ENCODE measurements at regions not wholly inside any gene's neighbourhood (a gene's known extent, or its start where the extent isn't known, plus 50 kb on each side); places are given as distances from the start of the nearest gene placed in this dataset.

- Histone ChIP-seq H3K4ac (ENCODE audit: low read depth, low read length) (no peak overlapping the region), H2AK5ac (ENCODE audit: insufficient read length, low read length) (no peak overlapping the region), H4K91ac (ENCODE audit: insufficient read length, low read depth, low read length) (no peak overlapping the region), H2BK5ac (ENCODE audit: insufficient read length, low read length) (no peak overlapping the region), H2BK15ac (ENCODE audit: low read depth, low read length) (no peak overlapping the region), H2BK120ac (ENCODE audit: low read depth, low read length, poor library complexity, severe bottlenecking) (no peak overlapping the region), H2AFZ (ENCODE audit: low read length) (no peak overlapping the region), H4K20me1 (ENCODE audit: control insufficient read depth, insufficient read depth, insufficient read length) (no peaks in the 10 kb centered on the region), H3T11ph (ENCODE audit: low read length) (no peak overlapping the region), H4K8ac (replicated peaks; ENCODE audit: insufficient read length, low read depth, low read length) (no peak overlapping the region), H3K4me2 (ENCODE audit: insufficient read depth, insufficient read length, low read length) (no peak overlapping the region), H3K14ac (ENCODE audit: insufficient read depth, low read length) (no peak overlapping the region), H3K79me1 (ENCODE audit: insufficient read depth, low read depth, low read length, poor library complexity, severe bottlenecking) (no peaks in the 10 kb centered on the region), H3K27me3 (ENCODE audit: insufficient read depth, low read length) (no peaks in the 10 kb centered on the region), H3K23ac (ENCODE audit: insufficient read length, low read depth, low read length) (no peak overlapping the region), H3K27ac (ENCODE audit: insufficient read length, low read depth, low read length) (no peak overlapping the region), H2BK12ac (ENCODE audit: insufficient read length, low read depth, low read length) (no peak overlapping the region), H3K23me2 (ENCODE audit: insufficient read length, low read depth, low read length, poor library complexity, severe bottlenecking) (no peaks in the 10 kb centered on the region), H2BK20ac (ENCODE audit: low read depth, low read length, poor library complexity, severe bottlenecking) (no peak overlapping the region), H4K5ac (ENCODE audit: insufficient read length, low read depth, low read length) (no peak overlapping the region), H3K9me3 (ENCODE audit: control insufficient read depth, low read depth, low read length) (no peaks in the 10 kb centered on the region), H3K56ac (ENCODE audit: insufficient read length, low read depth, low read length) (no peak overlapping the region), H3K9ac (ENCODE audit: extremely low read depth, insufficient read length, low read length) (no peak overlapping the region), H3K18ac (ENCODE audit: insufficient read length, low read depth, low read length) (no peak overlapping the region), H3K79me2 (ENCODE audit: insufficient read depth, low read length) (no peaks in the 10 kb centered on the region), H3K4me1 (ENCODE audit: insufficient read depth, low read length) (no peaks in the 10 kb centered on the region)
- TF ChIP-seq CTCF (conservative IDR thresholded peaks at IDR 0.05): no peak
- no peak overlapping the region; a peak in 1 of 7 replicates for H3K27ac Mint-ChIP-seq
- H3K4me3 Mint-ChIP-seq: no peak overlapping the region
- no peaks in the 10 kb centered on the region for H3K27me3 Mint-ChIP-seq (ENCODE audit: low read depth)
- no peak for DNase-seq
- H3K9me3 Mint-ChIP-seq: no peaks in the 10 kb centered on the region; a peak in 1 of 5 replicates
- no peaks in the 10 kb centered on the region for H3K36me3 Mint-ChIP-seq (ENCODE audit: insufficient read depth in 1 of 3, low read depth in 3 of 3)
- WGBS (ENCODE audit: extremely low coverage, insufficient read length, low lambda C conversion rate): no CpG with 5 or more reads among the region's 3 CpGs
- no peaks in the 10 kb centered on the region for H3K4me1 Mint-ChIP-seq
Measured at GRCh38 chr10:62573929-62574328, 199.8 kb downstream of the ZNF365 start.

Data from H9 (cell line).